H9 (cell line): ENCODE measurements at regions not wholly inside any gene's neighbourhood (a gene's known extent, or its start where the extent isn't known, plus 50 kb on each side); places are given as distances from the start of the nearest gene placed in this dataset.

Experiments
- DNase-seq: peaks from one replicate; pipeline ENCODE4 v3.0.0-alpha.2; 2017
- H2AFZ ChIP-seq: one replicate; pipeline ENCODE4 v1.6.1; 2013; ENCODE audit warnings: mild to moderate bottlenecking, low read length, control low read depth, moderate library complexity
- H2AK5ac ChIP-seq: 2 replicates; pipeline ENCODE4 v1.6.1; 2013; ENCODE audit warnings: low read length, control low read depth, mixed read lengths; ENCODE audit not compliant: insufficient read length
- H2BK120ac ChIP-seq: one replicate; pipeline ENCODE4 v1.6.1; 2013; ENCODE audit warnings: low read depth, mild to moderate bottlenecking, low read length, control low read depth, inconsistent platforms; ENCODE audit not compliant: poor library complexity, severe bottlenecking
- H2BK12ac ChIP-seq: 2 replicates; pipeline ENCODE4 v1.6.1; 2013; ENCODE audit warnings: low read length, control low read depth, mixed read lengths, low read depth; ENCODE audit not compliant: insufficient read length
- H2BK15ac ChIP-seq: 2 replicates; pipeline ENCODE4 v1.6.1; 2013; ENCODE audit warnings: low read depth, low read length, control low read depth
- H2BK20ac ChIP-seq: one replicate; pipeline ENCODE4 v1.6.1; 2013; ENCODE audit warnings: low read depth, mild to moderate bottlenecking, low read length, control low read depth, inconsistent platforms; ENCODE audit not compliant: poor library complexity, severe bottlenecking
- H2BK5ac ChIP-seq: 2 replicates; pipeline ENCODE4 v1.6.1; 2013; ENCODE audit warnings: low read length, control low read depth, mixed read lengths; ENCODE audit not compliant: insufficient read length
- H3K14ac ChIP-seq: 2 replicates; pipeline ENCODE4 v1.6.1; 2013; ENCODE audit warnings: low read length, control low read depth; ENCODE audit not compliant: insufficient read depth
- H3K18ac ChIP-seq: 2 replicates; pipeline ENCODE4 v1.6.1; 2013; ENCODE audit warnings: low read depth, mild to moderate bottlenecking, mixed read lengths, low read length, control low read depth; ENCODE audit not compliant: insufficient read length
- H3K23ac ChIP-seq: 2 replicates; pipeline ENCODE4 v1.6.1; 2013; ENCODE audit warnings: low read length, control low read depth, mixed read lengths, low read depth; ENCODE audit not compliant: insufficient read length
- H3K23me2 ChIP-seq: 2 replicates; pipeline ENCODE4 v1.6.1; 2013; ENCODE audit warnings: low read depth, mild to moderate bottlenecking, mixed read lengths, low read length, control low read depth; ENCODE audit not compliant: insufficient read length, poor library complexity, severe bottlenecking
- H3K27ac ChIP-seq: 2 replicates; pipeline ENCODE4 v1.5.1; 2013; ENCODE audit warnings: low read length, control low read depth, mixed read lengths, low read depth; ENCODE audit not compliant: insufficient read length
- H3K27me3 ChIP-seq: 2 replicates; pipeline ENCODE4 v1.6.1; 2013; ENCODE audit warnings: low read length, control low read depth, inconsistent platforms; ENCODE audit not compliant: insufficient read depth
- H3K4ac ChIP-seq: 2 replicates; pipeline ENCODE4 v1.6.1; 2013; ENCODE audit warnings: low read depth, mild to moderate bottlenecking, control low read depth, inconsistent platforms, low read length, moderate library complexity
- H3K4me1 ChIP-seq: 2 replicates; pipeline ENCODE4 v1.6.1; 2013; ENCODE audit warnings: low read length, control low read depth, inconsistent platforms; ENCODE audit not compliant: insufficient read depth
- H3K4me2 ChIP-seq: 2 replicates; pipeline ENCODE4 v1.6.1; 2013; ENCODE audit warnings: low read length, control low read depth, mixed read lengths; ENCODE audit not compliant: insufficient read length, insufficient read depth
- H3K56ac ChIP-seq: 2 replicates; pipeline ENCODE4 v1.6.1; 2013; ENCODE audit warnings: low read depth, mild to moderate bottlenecking, mixed read lengths, low read length, control low read depth; ENCODE audit not compliant: insufficient read length
- H3K79me1 ChIP-seq: 2 replicates; pipeline ENCODE4 v1.6.1; 2013; ENCODE audit warnings: low read depth, mild to moderate bottlenecking, moderate library complexity, low read length, control low read depth, inconsistent platforms; ENCODE audit not compliant: insufficient read depth, poor library complexity, severe bottlenecking
- H3K79me2 ChIP-seq: 2 replicates; pipeline ENCODE4 v1.6.1; 2013; ENCODE audit warnings: low read length, control low read depth, inconsistent platforms; ENCODE audit not compliant: insufficient read depth
- H3K9ac ChIP-seq: 2 replicates; pipeline ENCODE4 v1.6.1; 2013; ENCODE audit warnings: low read length, control low read depth, mixed read lengths; ENCODE audit not compliant: insufficient read length; ENCODE audit errors: extremely low read depth
- H3K9me3 ChIP-seq: one replicate; pipeline ENCODE4 v1.6.1; 2013; ENCODE audit warnings: low read depth, low read length, inconsistent platforms; ENCODE audit not compliant: control insufficient read depth
- H3T11ph ChIP-seq: one replicate; pipeline ENCODE4 v1.6.1; 2013; ENCODE audit warnings: mild to moderate bottlenecking, low read length, control low read depth, inconsistent platforms
- H4K20me1 ChIP-seq: one replicate; pipeline ENCODE4 v1.6.1; 2013; ENCODE audit not compliant: control insufficient read depth, insufficient read length, insufficient read depth
- H4K5ac ChIP-seq: 2 replicates; pipeline ENCODE4 v1.6.1; 2013; ENCODE audit warnings: low read depth, mild to moderate bottlenecking, mixed read lengths, low read length, control low read depth; ENCODE audit not compliant: insufficient read length
- H4K8ac ChIP-seq: replicated peaks from 2 replicates; pipeline ENCODE4 v1.6.1; 2013; ENCODE audit warnings: low read length, control low read depth, mixed read lengths, low read depth; ENCODE audit not compliant: insufficient read length
- H4K91ac ChIP-seq: 2 replicates; pipeline ENCODE4 v1.6.1; 2013; ENCODE audit warnings: low read depth, mild to moderate bottlenecking, moderate library complexity, mixed read lengths, low read length, control low read depth; ENCODE audit not compliant: insufficient read length
- H3K27ac Mint-ChIP-seq, 3 experiments: 2 replicates in 2 of 3; 3 replicates in 1 of 3; pipeline ENCODE4 v1.8.0; 2020 to 2021; ENCODE audit warnings: mixed read lengths in 3 of 3, mild to moderate bottlenecking in 1 of 3, moderate library complexity in 1 of 3
- H3K27me3 Mint-ChIP-seq: 2 replicates; pipeline ENCODE4 v1.8.0; 2021; ENCODE audit warnings: low read depth, mild to moderate bottlenecking, moderate library complexity, mixed read lengths
- H3K36me3 Mint-ChIP-seq, 3 experiments: 2 replicates in 2 of 3; 3 replicates in 1 of 3; pipeline ENCODE4 v1.8.0; 2020 to 2021; ENCODE audit warnings: low read depth in 3 of 3, mixed read lengths in 3 of 3; ENCODE audit not compliant: insufficient read depth in 1 of 3
- H3K4me1 Mint-ChIP-seq, 2 experiments: 2 replicates each; pipeline ENCODE4 v1.8.0; 2020; ENCODE audit warnings: mixed read lengths in 2 of 2
- H3K4me3 Mint-ChIP-seq, 2 experiments: 2 replicates in 1 of 2; 3 replicates in 1 of 2; pipeline ENCODE4 v1.8.0; 2020 to 2021; ENCODE audit warnings: mild to moderate bottlenecking in 2 of 2, mixed read lengths in 2 of 2, moderate library complexity in 1 of 2
- H3K9me3 Mint-ChIP-seq, 2 experiments: 2 replicates in 1 of 2; 3 replicates in 1 of 2; pipeline ENCODE4 v1.8.0; 2020; ENCODE audit warnings: mild to moderate bottlenecking in 2 of 2, mixed read lengths in 2 of 2, moderate library complexity in 1 of 2
- WGBS: extraction: QIAGEN DNeasy Blood & Tissue Kit; methylation state at CpG from one replicate; pipeline ENCODE4 v1.1.7; 2013; ENCODE audit warnings: missing lambda C conversion rate, low lambda C conversion rate, mixed read lengths; ENCODE audit not compliant: insufficient read length; ENCODE audit errors: extremely low coverage; 5-methylcytosine and 5-hydroxymethylcytosine counted together
- TF ChIP-seq, protein P1 (sequence below): fragments of 200-600 bp; sonication (generic); conservative IDR thresholded peaks from 3 replicates; pipeline ENCODE4 v1.8.0; 2021; ENCODE audit warnings: antibody characterized with exemption, mild to moderate bottlenecking

- no peaks in the 10 kb centered on the region for H3K79me2 ChIP-seq
- H3K4me3 Mint-ChIP-seq, result no peak overlapping the region
- H2BK15ac ChIP-seq, result no peak overlapping the region
- H3K4me1 Mint-ChIP-seq, result peaks cover 2 to 4% of the 10 kb centered on the region in 2 experiments
- no peaks in the 10 kb centered on the region for H3K23me2 ChIP-seq
- H2BK120ac ChIP-seq, result no peak overlapping the region
- no peak overlapping the region for H3K4ac ChIP-seq
- no peak overlapping the region for H3K27ac ChIP-seq
- H3K4me1 ChIP-seq, result no peaks in the 10 kb centered on the region
- H3K56ac ChIP-seq, result no peak overlapping the region
- H4K8ac ChIP-seq, result no peak overlapping the region
- WGBS, result no CpG with 5 or more reads among the region's 29 CpGs
- no peak overlapping the region for H3T11ph ChIP-seq
- no peak overlapping the region; the same call in 1 of the 2 replicates for H3K14ac ChIP-seq
- H3K23ac ChIP-seq, result no peak overlapping the region
- H3K79me1 ChIP-seq, result no peaks in the 10 kb centered on the region
- H4K20me1 ChIP-seq, result no peaks in the 10 kb centered on the region
- peaks cover 6 to 7% of the 10 kb centered on the region in 2 experiments; a peak in 3 of 5 replicates for H3K9me3 Mint-ChIP-seq
- no peak overlapping the region for H4K5ac ChIP-seq
- no peak overlapping the region for H4K91ac ChIP-seq
- no peak overlapping the region for H3K4me2 ChIP-seq
- 0 out of 7 replicates have a peak overlapping the region, but pooled peaks of 1 of the 3 experiments have one; percentile 74 for H3K27ac Mint-ChIP-seq
- H2BK20ac ChIP-seq, result no peak overlapping the region
- no peak overlapping the region for H2AK5ac ChIP-seq
- no peaks in the 10 kb centered on the region for H3K27me3 ChIP-seq
- H3K27me3 Mint-ChIP-seq, result peaks cover 2% of the 10 kb centered on the region
- no peak overlapping the region for H3K9ac ChIP-seq
- H3K36me3 Mint-ChIP-seq, result no peaks in the 10 kb centered on the region
- TF ChIP-seq, protein P1, sequence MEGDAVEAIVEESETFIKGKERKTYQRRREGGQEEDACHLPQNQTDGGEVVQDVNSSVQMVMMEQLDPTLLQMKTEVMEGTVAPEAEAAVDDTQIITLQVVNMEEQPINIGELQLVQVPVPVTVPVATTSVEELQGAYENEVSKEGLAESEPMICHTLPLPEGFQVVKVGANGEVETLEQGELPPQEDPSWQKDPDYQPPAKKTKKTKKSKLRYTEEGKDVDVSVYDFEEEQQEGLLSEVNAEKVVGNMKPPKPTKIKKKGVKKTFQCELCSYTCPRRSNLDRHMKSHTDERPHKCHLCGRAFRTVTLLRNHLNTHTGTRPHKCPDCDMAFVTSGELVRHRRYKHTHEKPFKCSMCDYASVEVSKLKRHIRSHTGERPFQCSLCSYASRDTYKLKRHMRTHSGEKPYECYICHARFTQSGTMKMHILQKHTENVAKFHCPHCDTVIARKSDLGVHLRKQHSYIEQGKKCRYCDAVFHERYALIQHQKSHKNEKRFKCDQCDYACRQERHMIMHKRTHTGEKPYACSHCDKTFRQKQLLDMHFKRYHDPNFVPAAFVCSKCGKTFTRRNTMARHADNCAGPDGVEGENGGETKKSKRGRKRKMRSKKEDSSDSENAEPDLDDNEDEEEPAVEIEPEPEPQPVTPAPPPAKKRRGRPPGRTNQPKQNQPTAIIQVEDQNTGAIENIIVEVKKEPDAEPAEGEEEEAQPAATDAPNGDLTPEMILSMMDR, result no peak
- H3K9me3 ChIP-seq, result no peaks in the 10 kb centered on the region
- no peak overlapping the region for H2AFZ ChIP-seq
- no peak for DNase-seq
- H3K18ac ChIP-seq, result no peak overlapping the region
- no peak overlapping the region for H2BK5ac ChIP-seq
- H2BK12ac ChIP-seq, result no peak overlapping the region
These were observed 167.4 kb downstream of the KIF26A start for GRCh38 chr14:104305511-104306449.
